ENCODE measurements at regions not wholly inside any gene's neighbourhood (a gene's known extent, or its start where the extent isn't known, plus 50 kb on each side); places are given as distances from the start of the nearest gene placed in this dataset.

DNA sequence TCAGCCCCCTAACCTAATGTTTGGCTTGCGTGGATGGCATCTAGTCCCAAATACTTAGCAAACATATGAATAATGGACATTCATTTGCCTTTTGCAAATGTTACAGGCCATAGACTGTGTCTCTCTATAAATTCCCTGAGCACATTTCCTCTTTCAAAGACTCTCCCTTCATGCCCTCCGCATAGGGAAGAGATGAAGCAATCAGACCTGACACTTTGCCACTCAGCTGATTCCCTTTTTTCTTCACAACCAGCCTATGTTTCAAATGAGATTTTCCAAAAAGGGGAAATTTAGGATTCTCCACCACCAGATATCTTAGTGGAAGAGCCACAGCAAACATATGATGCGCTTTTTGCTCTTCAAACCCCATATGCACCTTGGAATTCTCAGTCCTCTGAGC is 453.7 kb downstream of the STK39 start:
- TF ChIP-seq, protein P1, sequence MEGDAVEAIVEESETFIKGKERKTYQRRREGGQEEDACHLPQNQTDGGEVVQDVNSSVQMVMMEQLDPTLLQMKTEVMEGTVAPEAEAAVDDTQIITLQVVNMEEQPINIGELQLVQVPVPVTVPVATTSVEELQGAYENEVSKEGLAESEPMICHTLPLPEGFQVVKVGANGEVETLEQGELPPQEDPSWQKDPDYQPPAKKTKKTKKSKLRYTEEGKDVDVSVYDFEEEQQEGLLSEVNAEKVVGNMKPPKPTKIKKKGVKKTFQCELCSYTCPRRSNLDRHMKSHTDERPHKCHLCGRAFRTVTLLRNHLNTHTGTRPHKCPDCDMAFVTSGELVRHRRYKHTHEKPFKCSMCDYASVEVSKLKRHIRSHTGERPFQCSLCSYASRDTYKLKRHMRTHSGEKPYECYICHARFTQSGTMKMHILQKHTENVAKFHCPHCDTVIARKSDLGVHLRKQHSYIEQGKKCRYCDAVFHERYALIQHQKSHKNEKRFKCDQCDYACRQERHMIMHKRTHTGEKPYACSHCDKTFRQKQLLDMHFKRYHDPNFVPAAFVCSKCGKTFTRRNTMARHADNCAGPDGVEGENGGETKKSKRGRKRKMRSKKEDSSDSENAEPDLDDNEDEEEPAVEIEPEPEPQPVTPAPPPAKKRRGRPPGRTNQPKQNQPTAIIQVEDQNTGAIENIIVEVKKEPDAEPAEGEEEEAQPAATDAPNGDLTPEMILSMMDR (conservative IDR thresholded peaks at IDR 0.05; ENCODE audit: low read length), result no peak
- TF ChIP-seq EZH2phosphoT487 (IDR thresholded peaks at IDR 0.05; ENCODE audit: borderline replicate concordance, low read depth, low read length), result no peak
